SK-N-SH treated with all-trans-retinoic acid at 6 μM for 48 hours (cell line): ENCODE measurements at regions not wholly inside any gene's neighbourhood (a gene's known extent, or its start where the extent isn't known, plus 50 kb on each side); places are given as distances from the start of the nearest gene placed in this dataset.

ENCODE experiments used
- ATAC-seq: fragments of 200-7000 bp; cut with Tn5 transposase; 3 replicates; pipeline ENCODE4 v1.9.1; 2020; ENCODE audit warnings: mild to moderate bottlenecking, moderate library complexity
- ARNTL ChIP-seq: fragments of 450-650 bp; formaldehyde crosslinking; IDR thresholded peaks from 2 replicates; pipeline ENCODE4 v1.5.0; 2020; ENCODE audit warnings: low read depth, mild to moderate bottlenecking, moderate library complexity, borderline replicate concordance
- BACH2 ChIP-seq: fragments of 250-450 bp; sonication (Bioruptor Pico); IDR thresholded peaks from 2 replicates; pipeline ENCODE4 v1.9.0; 2021; ENCODE audit warnings: mild to moderate bottlenecking, borderline replicate concordance
- CSDC2 ChIP-seq: fragments of 250-450 bp; sonication (Bioruptor Pico); IDR thresholded peaks from 2 replicates; pipeline ENCODE4 v1.5.0; 2020; ENCODE audit warnings: mild to moderate bottlenecking, moderate library complexity
- ESRRG ChIP-seq: fragments of 250-450 bp; sonication (Bioruptor Pico); IDR thresholded peaks from 2 replicates; pipeline ENCODE4 v1.6.1; 2021; ENCODE audit warnings: mild to moderate bottlenecking
- GLIS3 ChIP-seq: fragments of 250-450 bp; sonication (Bioruptor Pico); IDR thresholded peaks from 2 replicates; pipeline ENCODE4 v1.5.0; 2020; ENCODE audit warnings: mild to moderate bottlenecking, moderate library complexity
- ISL1 ChIP-seq: fragments of 250-450 bp; sonication (Bioruptor Pico); IDR thresholded peaks from 2 replicates; pipeline ENCODE4 v2.1.2; 2022; ENCODE audit warnings: mild to moderate bottlenecking, moderate library complexity
- OSR1 ChIP-seq: fragments of 250-450 bp; sonication (Bioruptor Pico); IDR thresholded peaks from 2 replicates; pipeline ENCODE4 v1.8.0; 2022; ENCODE audit warnings: moderate library complexity, mild to moderate bottlenecking, inconsistent platforms
- PPARA ChIP-seq: fragments of 250-450 bp; sonication (Bioruptor Pico); IDR thresholded peaks from 2 replicates; pipeline ENCODE4 v1.5.0; 2020; ENCODE audit warnings: mild to moderate bottlenecking, borderline replicate concordance
- RARB ChIP-seq: fragments of 250-450 bp; sonication (Bioruptor Pico); IDR thresholded peaks from 2 replicates; pipeline ENCODE4 v1.8.0; 2021; ENCODE audit warnings: mild to moderate bottlenecking, moderate library complexity
- SNAI2 ChIP-seq: fragments of 250-450 bp; sonication (Bioruptor Pico); IDR thresholded peaks from 2 replicates; pipeline ENCODE4 v1.5.0; 2020; ENCODE audit warnings: mild to moderate bottlenecking, moderate library complexity
- TOX ChIP-seq: fragments of 250-450 bp; sonication (Bioruptor Pico); IDR thresholded peaks from 2 replicates; pipeline ENCODE4 v1.8.0; 2021; ENCODE audit warnings: mild to moderate bottlenecking, moderate library complexity, borderline replicate concordance
- ZC3H10 ChIP-seq: fragments of 250-450 bp; sonication (Bioruptor Pico); IDR thresholded peaks from 2 replicates; pipeline ENCODE4 v1.5.1; 2021; ENCODE audit warnings: mild to moderate bottlenecking, moderate library complexity
- ZFP30 ChIP-seq: fragments of 450-650 bp; formaldehyde crosslinking; IDR thresholded peaks from 2 replicates; pipeline ENCODE4 v1.5.0; 2022; ENCODE audit warnings: mild to moderate bottlenecking, moderate library complexity
- ZNF565 ChIP-seq: fragments of 450-650 bp; formaldehyde crosslinking; conservative IDR thresholded peaks from 2 replicates; pipeline ENCODE4 v1.5.0; 2020; ENCODE audit warnings: low read depth, mild to moderate bottlenecking, moderate library complexity
- ZNF70 ChIP-seq: fragments of 450-650 bp; formaldehyde crosslinking; IDR thresholded peaks from 2 replicates; pipeline ENCODE4 v1.5.0; 2020; ENCODE audit warnings: mild to moderate bottlenecking, moderate library complexity
- ZNF8 ChIP-seq: fragments of 450-650 bp; formaldehyde crosslinking; IDR thresholded peaks from 2 replicates; pipeline ENCODE4 v1.5.0; 2020; ENCODE audit warnings: mild to moderate bottlenecking, moderate library complexity
- TF ChIP-seq, protein P1 (sequence below): fragments of 250-450 bp; sonication (Bioruptor Pico); IDR thresholded peaks from 2 replicates; pipeline ENCODE4 v1.5.0; 2020; ENCODE audit warnings: mild to moderate bottlenecking, moderate library complexity
- TF ChIP-seq, protein P2 (sequence below): fragments of 250-450 bp; sonication (Bioruptor Pico); IDR thresholded peaks from 2 replicates; pipeline ENCODE4 v1.5.1; 2021; ENCODE audit warnings: mild to moderate bottlenecking, moderate library complexity
- TF ChIP-seq, protein P3 (sequence below): fragments of 250-450 bp; sonication (Bioruptor Pico); IDR thresholded peaks from 2 replicates; pipeline ENCODE4 v1.5.1; 2020; ENCODE audit warnings: low read depth, mild to moderate bottlenecking, moderate library complexity
- TF ChIP-seq, protein P4 (sequence below): fragments of 250-450 bp; sonication (Bioruptor Pico); IDR thresholded peaks from 2 replicates; pipeline ENCODE4 v1.8.0; 2020; ENCODE audit warnings: mild to moderate bottlenecking, moderate library complexity, borderline replicate concordance
- TF ChIP-seq, protein P5 (sequence below): fragments of 250-450 bp; sonication (Bioruptor Pico); IDR thresholded peaks from 2 replicates; pipeline ENCODE4 v1.8.0; 2021; ENCODE audit warnings: low read depth, mild to moderate bottlenecking, moderate library complexity, borderline replicate concordance

DNA sequence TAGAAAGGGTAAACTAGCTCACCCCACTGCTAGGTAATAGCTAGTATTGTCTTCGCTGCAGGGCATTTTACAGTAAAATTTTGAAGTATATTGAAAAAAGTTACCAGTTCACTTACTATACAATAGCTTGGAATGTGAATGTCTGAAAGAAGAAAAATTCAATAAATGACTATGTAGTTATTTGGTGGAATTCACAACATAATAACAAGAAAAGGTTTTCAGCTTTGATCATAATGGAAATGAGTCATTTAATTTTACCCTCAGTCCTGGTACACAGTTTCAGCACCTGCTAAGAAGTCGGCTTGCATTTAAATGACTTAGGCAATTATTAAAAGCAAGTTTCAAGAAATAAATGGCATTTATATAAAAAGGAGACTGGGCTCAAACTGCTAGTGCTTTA lies 90.4 kb downstream of the NUP35 start:
- no peak for ATAC-seq
- TF ChIP-seq OSR1 (CRISPR knock-in tag) (no peak), ISL1 (CRISPR knock-in tag) (no peak), CSDC2 (CRISPR knock-in tag) (no peak), PPARA (CRISPR knock-in tag) (no peak), ZNF70 (CRISPR knock-in tag) (no peak), BACH2 (CRISPR knock-in tag) (no peak), ZFP30 (CRISPR knock-in tag) (no peak), ESRRG (CRISPR knock-in tag) (no peak), ARNTL (CRISPR knock-in tag) (no peak), ZNF8 (CRISPR knock-in tag) (no peak), RARB (CRISPR knock-in tag) (no peak), ZC3H10 (CRISPR knock-in tag) (no peak), SNAI2 (CRISPR knock-in tag) (no peak)
- TF ChIP-seq, protein P1, sequence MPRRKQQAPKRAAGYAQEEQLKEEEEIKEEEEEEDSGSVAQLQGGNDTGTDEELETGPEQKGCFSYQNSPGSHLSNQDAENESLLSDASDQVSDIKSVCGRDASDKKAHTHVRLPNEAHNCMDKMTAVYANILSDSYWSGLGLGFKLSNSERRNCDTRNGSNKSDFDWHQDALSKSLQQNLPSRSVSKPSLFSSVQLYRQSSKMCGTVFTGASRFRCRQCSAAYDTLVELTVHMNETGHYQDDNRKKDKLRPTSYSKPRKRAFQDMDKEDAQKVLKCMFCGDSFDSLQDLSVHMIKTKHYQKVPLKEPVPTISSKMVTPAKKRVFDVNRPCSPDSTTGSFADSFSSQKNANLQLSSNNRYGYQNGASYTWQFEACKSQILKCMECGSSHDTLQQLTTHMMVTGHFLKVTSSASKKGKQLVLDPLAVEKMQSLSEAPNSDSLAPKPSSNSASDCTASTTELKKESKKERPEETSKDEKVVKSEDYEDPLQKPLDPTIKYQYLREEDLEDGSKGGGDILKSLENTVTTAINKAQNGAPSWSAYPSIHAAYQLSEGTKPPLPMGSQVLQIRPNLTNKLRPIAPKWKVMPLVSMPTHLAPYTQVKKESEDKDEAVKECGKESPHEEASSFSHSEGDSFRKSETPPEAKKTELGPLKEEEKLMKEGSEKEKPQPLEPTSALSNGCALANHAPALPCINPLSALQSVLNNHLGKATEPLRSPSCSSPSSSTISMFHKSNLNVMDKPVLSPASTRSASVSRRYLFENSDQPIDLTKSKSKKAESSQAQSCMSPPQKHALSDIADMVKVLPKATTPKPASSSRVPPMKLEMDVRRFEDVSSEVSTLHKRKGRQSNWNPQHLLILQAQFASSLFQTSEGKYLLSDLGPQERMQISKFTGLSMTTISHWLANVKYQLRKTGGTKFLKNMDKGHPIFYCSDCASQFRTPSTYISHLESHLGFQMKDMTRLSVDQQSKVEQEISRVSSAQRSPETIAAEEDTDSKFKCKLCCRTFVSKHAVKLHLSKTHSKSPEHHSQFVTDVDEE (CRISPR knock-in tag) = no peak
- TF ChIP-seq, protein P2, sequence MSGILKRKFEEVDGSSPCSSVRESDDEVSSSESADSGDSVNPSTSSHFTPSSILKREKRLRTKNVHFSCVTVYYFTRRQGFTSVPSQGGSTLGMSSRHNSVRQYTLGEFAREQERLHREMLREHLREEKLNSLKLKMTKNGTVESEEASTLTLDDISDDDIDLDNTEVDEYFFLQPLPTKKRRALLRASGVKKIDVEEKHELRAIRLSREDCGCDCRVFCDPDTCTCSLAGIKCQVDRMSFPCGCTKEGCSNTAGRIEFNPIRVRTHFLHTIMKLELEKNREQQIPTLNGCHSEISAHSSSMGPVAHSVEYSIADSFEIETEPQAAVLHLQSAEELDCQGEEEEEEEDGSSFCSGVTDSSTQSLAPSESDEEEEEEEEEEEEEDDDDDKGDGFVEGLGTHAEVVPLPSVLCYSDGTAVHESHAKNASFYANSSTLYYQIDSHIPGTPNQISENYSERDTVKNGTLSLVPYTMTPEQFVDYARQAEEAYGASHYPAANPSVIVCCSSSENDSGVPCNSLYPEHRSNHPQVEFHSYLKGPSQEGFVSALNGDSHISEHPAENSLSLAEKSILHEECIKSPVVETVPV (CRISPR knock-in tag) = no peak
- TF ChIP-seq, protein P3, sequence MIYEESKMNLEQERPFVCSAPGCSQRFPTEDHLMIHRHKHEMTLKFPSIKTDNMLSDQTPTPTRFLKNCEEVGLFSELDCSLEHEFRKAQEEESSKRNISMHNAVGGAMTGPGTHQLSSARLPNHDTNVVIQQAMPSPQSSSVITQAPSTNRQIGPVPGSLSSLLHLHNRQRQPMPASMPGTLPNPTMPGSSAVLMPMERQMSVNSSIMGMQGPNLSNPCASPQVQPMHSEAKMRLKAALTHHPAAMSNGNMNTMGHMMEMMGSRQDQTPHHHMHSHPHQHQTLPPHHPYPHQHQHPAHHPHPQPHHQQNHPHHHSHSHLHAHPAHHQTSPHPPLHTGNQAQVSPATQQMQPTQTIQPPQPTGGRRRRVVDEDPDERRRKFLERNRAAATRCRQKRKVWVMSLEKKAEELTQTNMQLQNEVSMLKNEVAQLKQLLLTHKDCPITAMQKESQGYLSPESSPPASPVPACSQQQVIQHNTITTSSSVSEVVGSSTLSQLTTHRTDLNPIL (CRISPR knock-in tag) = no peak
- TF ChIP-seq, protein P4, sequence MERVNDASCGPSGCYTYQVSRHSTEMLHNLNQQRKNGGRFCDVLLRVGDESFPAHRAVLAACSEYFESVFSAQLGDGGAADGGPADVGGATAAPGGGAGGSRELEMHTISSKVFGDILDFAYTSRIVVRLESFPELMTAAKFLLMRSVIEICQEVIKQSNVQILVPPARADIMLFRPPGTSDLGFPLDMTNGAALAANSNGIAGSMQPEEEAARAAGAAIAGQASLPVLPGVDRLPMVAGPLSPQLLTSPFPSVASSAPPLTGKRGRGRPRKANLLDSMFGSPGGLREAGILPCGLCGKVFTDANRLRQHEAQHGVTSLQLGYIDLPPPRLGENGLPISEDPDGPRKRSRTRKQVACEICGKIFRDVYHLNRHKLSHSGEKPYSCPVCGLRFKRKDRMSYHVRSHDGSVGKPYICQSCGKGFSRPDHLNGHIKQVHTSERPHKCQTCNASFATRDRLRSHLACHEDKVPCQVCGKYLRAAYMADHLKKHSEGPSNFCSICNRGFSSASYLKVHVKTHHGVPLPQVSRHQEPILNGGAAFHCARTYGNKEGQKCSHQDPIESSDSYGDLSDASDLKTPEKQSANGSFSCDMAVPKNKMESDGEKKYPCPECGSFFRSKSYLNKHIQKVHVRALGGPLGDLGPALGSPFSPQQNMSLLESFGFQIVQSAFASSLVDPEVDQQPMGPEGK (CRISPR knock-in tag) = no peak
- TF ChIP-seq, all 23 proteins: peak for 0

DNA sequence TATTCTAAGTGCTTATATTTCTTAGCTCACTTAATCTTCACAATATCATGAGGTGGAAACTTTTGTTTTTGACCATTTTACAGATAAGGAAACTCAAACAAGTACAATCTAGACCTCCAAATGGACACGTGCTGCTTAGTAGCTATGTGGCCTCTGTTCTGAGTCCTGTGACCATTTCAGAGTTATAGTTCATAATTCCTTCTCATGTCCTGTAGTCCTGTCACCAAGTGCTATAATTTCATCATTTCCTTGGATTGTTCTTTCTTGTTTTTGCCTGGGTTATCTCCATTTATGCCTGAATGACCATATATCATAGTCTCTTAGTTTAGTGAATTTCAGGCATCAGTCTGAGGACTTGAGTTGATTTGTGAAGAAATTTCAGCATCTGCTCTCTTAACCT lies 91.7 kb downstream of the NUP35 start:
- no peak for ATAC-seq
- TF ChIP-seq RARB (CRISPR knock-in tag) = no peak
- no peak for TF ChIP-seq ZNF565 (CRISPR knock-in tag)
- TF ChIP-seq, protein P5, sequence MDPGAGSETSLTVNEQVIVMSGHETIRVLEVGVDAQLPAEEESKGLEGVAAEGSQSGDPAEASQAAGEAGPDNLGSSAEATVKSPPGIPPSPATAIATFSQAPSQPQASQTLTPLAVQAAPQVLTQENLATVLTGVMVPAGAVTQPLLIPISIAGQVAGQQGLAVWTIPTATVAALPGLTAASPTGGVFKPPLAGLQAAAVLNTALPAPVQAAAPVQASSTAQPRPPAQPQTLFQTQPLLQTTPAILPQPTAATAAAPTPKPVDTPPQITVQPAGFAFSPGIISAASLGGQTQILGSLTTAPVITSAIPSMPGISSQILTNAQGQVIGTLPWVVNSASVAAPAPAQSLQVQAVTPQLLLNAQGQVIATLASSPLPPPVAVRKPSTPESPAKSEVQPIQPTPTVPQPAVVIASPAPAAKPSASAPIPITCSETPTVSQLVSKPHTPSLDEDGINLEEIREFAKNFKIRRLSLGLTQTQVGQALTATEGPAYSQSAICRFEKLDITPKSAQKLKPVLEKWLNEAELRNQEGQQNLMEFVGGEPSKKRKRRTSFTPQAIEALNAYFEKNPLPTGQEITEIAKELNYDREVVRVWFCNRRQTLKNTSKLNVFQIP (CRISPR knock-in tag) = no peak
- no peak for TF ChIP-seq OSR1 (CRISPR knock-in tag)
- no peak for TF ChIP-seq ZC3H10 (CRISPR knock-in tag)
- TF ChIP-seq ESRRG (CRISPR knock-in tag) = no peak
- no peak for TF ChIP-seq GLIS3 (CRISPR knock-in tag)
- no peak for TF ChIP-seq PPARA (CRISPR knock-in tag)
- TF ChIP-seq ZFP30 (CRISPR knock-in tag) = no peak
- TF ChIP-seq, protein P4 (CRISPR knock-in tag) = no peak
- TF ChIP-seq ZNF8 (CRISPR knock-in tag) = no peak
- TF ChIP-seq BACH2 (CRISPR knock-in tag) = no peak
- no peak for TF ChIP-seq SNAI2 (CRISPR knock-in tag)
- no peak for TF ChIP-seq ZNF70 (CRISPR knock-in tag)
- no peak for TF ChIP-seq TOX (CRISPR knock-in tag)
- no peak for TF ChIP-seq CSDC2 (CRISPR knock-in tag)
- no peak for TF ChIP-seq ARNTL (CRISPR knock-in tag)
- TF ChIP-seq ISL1 (CRISPR knock-in tag) = no peak
